MM.1S (cell line): ENCODE measurements at regions not wholly inside any gene's neighbourhood (a gene's known extent, or its start where the extent isn't known, plus 50 kb on each side); places are given as distances from the start of the nearest gene placed in this dataset.

ENCODE experiments used
- EZH2 ChIP-seq: fragments of 300-600 bp; sonication (generic); optimal IDR thresholded peaks from 2 replicates; pipeline ENCODE3; 2017; ENCODE audit warnings: low read depth, mild to moderate bottlenecking, antibody characterized with exemption, low read length, mixed read lengths
- EZH2phosphoT487 ChIP-seq: fragments of 300-600 bp; sonication (generic); IDR thresholded peaks from 2 replicates; pipeline ENCODE4 v1.6.1; 2018; ENCODE audit warnings: antibody characterized with exemption, low read length
- TF ChIP-seq, protein P1 (sequence below): fragments of 300-600 bp; sonication (generic); IDR thresholded peaks from 2 replicates; pipeline ENCODE4 v1.5.1; 2016; ENCODE audit warnings: antibody characterized with exemption, low read length, mixed read lengths

DNA sequence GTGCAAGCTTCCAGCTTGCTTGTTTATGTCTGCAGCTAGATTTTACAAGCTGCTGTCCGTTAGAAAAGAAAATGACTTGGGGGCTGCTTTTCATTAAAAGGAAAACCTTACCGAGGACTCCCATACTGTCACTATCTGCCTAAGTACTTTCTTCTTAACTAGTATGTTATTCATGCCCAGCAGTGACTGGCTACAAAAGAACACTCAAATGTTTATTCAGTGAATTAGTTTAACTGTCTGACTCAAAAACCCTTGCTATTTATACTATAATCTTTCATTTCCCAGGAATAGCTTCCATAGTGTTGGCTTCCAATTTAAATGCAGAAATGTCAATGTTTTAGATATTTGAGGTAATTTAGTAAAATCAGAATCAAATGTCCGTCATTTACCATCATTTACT, 164.9 kb downstream of the DTHD1 start:
- TF ChIP-seq EZH2 (no peak), EZH2phosphoT487 (no peak)
- TF ChIP-seq, protein P1, sequence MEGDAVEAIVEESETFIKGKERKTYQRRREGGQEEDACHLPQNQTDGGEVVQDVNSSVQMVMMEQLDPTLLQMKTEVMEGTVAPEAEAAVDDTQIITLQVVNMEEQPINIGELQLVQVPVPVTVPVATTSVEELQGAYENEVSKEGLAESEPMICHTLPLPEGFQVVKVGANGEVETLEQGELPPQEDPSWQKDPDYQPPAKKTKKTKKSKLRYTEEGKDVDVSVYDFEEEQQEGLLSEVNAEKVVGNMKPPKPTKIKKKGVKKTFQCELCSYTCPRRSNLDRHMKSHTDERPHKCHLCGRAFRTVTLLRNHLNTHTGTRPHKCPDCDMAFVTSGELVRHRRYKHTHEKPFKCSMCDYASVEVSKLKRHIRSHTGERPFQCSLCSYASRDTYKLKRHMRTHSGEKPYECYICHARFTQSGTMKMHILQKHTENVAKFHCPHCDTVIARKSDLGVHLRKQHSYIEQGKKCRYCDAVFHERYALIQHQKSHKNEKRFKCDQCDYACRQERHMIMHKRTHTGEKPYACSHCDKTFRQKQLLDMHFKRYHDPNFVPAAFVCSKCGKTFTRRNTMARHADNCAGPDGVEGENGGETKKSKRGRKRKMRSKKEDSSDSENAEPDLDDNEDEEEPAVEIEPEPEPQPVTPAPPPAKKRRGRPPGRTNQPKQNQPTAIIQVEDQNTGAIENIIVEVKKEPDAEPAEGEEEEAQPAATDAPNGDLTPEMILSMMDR: no peak
